SH-SY5Y (cell line): ENCODE measurements at regions not wholly inside any gene's neighbourhood (a gene's known extent, or its start where the extent isn't known, plus 50 kb on each side); places are given as distances from the start of the nearest gene placed in this dataset.

Source experiments
- GATA2 ChIP-seq: IDR thresholded peaks from 2 replicates; pipeline ENCODE4 v1.6.1; 2011; ENCODE audit warnings: mild to moderate bottlenecking, low read depth, low read length
- GATA3 ChIP-seq: IDR thresholded peaks from 2 replicates; pipeline ENCODE4 v1.6.1; 2011; ENCODE audit warnings: low read depth, mild to moderate bottlenecking, low read length, moderate library complexity

DNA sequence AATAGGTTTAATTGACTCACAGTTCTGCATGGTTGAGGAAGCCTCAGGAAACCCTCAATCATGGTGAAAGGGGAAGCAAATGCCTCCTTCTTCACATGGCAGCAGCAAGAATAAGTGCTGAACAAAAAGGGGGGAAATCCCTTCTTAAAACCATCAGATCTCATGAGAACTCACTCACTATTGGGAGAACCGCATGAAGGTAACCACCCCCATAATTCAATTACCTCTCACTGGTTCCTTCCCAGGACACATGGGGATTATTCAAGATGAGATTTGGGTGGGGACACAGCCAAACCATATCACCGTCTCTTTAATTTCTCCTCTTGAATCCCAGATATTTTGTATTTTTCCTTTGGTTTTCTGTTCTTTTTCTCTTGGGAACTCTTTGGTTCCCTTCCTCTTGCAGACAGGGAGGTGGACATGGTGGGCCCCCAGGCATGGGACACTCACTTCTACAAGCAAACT, 223.6 kb downstream of the TBXT start:
- TF ChIP-seq GATA3 (no peak), GATA2 (no peak)

DNA sequence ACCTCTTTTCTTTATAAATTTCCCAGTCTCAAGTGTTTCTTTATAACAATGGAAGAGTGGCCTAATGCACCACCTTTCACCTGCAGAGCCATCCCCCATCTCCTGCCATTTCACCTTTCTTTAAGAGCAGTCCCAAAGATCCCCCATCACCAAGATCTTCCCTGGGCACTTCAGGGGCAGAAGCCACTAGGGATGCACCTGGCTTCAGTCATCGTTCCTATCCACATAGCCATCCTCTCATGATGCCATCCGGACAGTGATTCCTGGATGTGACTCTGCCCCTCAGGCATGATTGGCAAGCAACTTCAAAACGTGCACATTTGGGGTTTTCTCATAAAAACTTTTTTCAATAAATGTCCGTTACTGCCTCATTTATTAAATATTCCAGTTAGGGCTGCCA, 225.9 kb downstream of the TBXT start:
- TF ChIP-seq GATA2 (no peak), GATA3 (no peak)

DNA sequence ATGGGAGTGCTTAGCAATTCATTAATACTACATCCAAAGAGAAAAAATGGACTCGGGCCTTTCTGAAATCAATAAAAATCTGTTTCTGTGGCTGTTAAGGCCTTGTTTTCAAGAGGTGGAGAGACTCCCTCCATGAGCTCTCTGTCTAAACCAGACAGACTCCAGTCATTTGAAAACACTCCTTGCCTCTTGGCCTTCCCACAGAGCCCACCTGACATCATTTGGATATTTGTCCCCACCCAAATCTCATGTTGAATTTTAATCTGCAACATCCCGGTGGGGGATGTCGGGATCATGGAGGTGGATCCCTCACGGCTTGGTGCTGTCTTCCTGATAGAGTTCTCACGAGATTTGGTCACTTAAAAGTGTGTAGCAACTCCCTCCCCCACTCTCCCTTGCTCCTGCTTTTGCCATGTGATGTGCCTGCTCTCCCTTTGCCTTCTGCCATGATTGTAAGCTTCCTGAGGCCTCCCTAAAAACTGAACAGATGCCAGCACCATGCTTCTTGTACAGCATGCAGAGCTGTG, 226.3 kb downstream of the TBXT start:
- TF ChIP-seq GATA2 (no peak), GATA3 (no peak)

DNA sequence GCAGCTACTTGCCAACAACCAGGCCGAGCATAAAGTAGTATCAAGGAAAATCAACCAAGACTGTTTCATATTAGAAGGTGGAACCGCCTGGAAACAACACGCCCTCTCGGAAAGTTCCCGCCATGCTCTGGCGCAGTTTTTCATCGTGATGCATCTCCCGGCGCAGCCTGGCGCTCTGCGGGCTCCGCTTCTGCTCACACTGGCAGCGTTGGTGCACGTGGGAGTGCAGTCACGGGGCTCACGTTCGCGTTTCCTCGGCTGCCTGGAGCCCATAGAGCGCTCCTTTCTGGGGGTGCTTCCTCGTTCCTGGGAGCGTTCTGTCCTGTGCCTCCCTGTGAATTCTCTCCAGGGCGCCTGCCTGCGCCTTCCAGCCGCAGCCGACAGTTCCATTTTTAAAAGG, 227.3 kb downstream of the TBXT start:
- no peak for TF ChIP-seq GATA2
- TF ChIP-seq GATA3: no peak

DNA sequence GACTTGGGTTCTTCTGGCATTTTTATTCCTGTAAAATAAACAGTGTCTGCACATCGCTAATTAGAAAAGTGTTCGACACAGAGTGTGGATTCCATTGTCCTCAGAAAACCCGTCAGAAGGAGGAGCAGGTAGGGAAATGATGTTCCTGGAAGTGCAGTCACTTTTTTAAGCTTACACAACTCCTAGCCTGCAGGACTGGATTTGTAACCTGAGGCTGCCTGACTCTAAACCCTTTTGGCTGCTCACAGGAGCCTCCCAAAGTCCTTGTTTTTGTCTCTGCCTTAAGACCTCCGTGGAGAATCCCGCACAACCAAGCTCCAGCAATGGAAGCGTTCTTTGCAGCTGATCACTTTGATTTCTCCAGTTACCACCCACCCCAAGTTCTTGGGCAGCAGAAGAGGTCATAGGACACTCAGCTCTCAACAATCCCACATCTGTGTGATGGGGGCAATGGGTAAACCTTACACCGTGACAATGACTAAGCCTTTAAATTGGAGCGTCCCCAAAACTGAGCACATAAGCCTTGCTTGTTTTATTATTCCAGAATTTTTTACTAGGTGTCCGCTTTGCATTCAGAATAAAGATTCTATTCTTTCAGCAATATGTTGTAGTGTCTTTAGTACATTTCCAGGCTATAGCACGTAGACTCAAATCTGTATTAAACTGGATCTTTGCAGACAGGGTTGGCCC, 227.9 kb downstream of the TBXT start:
- TF ChIP-seq GATA2 (no peak), GATA3 (no peak)

DNA sequence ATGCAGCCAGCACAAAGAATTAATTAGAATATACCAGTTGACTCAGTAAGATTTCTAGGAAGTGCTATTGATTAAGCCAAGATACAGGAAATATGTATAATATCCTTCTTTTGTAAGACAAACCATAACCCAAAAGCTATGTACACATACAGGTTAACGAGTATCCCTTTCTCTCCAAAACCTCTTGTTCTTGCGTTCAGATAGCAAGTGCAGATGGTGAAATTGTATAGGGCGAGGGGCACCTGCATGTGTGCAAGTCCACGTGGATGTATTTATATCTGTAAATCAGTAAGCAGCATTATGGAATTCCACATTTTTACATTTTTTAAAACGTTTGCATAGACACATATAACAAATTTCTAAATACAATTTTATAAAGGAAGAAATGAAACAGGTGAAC, 228.6 kb downstream of the TBXT start:
- no peak for TF ChIP-seq GATA2
- no peak for TF ChIP-seq GATA3

DNA sequence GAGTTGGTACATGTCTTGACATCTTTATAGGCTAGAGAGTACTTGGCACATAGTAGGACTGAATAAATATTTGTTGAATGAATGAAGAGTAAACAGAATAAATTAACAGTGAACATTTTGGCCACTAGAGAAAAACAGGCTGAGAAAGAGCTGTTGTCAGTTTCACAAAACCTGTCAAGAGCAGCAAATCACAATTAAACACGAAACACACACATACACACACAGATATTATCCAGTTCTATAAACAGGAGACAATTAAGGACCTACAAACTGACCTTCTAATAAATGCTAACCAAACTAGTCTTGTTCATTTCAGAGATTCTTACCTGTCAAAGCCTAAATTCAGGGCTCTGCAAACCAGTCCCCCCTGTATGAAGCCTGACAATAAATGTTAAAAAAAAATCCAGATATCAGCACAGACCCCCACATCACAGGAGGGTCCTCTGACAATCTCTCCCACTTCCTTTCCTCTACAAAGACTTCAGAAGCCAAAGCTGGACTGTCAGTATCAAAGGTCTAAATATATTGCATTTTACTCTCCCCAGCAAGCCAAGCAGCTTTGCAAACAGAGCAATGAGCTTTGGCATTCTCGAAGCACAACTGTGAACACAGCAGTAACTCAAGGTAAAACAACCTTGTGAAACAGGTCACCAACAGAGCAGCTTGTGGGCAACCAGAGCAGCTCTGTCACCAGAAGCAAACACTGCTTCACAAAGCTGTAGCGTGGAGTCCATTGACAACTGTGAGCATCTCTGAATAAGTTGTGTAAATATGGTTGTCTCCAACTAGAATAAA, 229.9 kb downstream of the TBXT start:
- TF ChIP-seq GATA3 (no peak), GATA2 (no peak)

DNA sequence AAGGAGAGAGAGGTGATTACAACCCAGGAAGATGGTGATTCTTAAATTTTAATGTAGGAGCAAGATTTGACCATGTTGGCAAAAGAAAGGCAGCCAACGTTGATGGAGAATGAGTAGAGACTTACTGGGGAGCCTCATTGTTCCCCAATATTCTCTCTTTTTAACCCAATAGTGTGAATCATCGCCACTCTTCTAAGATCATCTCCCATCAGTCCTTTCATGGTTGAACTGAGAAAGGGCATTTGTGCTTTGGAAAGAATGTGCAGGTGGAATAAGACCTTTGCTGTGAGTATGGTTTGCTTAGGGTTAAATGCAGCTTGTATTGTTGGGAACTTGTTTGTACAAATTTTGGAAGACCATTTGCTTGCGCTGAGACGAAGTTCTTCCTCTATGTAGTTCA, 231.0 kb downstream of the TBXT start:
- TF ChIP-seq GATA2: no peak
- TF ChIP-seq GATA3: no peak

DNA sequence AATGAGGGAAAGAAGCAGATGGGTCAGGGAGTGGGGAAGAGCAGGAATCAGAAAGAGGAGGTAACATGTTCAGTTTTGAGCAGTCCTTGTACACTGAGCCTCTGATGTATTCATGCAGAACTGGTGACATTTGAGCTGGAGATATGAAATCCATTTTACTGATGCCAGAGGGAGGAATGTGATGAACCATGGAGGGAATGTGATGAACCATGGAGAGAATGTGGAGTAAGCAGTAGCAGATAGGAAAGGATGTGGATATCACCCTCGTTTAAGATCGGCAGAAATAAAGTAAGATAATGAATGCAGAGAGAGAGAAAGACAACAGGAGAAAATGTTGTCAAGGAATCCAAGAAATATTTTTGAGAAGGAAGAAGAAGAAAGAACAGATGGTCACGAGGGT, 231.6 kb downstream of the TBXT start:
- no peak for TF ChIP-seq GATA3
- no peak for TF ChIP-seq GATA2

DNA sequence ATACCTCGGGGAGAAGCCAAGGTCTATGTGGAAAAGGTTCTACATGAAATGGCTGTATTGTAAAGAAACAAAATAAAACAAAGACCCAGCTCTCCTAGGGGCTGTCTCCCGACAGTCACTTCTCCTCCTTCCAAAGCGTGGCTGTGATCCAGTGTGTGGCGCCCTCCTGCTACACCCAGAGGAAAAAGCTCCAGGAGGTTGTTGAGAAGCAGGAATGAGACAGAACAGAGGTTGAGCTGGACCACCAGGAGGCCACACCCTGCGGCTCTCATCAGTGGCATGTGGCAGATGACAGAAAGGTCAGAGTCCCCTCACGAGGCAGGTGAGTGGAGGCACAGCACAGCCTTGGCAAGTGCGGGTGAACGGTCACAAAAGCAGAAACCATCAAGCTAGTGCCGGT, 236.0 kb downstream of the TBXT start:
- TF ChIP-seq GATA2 (no peak), GATA3 (no peak)

DNA sequence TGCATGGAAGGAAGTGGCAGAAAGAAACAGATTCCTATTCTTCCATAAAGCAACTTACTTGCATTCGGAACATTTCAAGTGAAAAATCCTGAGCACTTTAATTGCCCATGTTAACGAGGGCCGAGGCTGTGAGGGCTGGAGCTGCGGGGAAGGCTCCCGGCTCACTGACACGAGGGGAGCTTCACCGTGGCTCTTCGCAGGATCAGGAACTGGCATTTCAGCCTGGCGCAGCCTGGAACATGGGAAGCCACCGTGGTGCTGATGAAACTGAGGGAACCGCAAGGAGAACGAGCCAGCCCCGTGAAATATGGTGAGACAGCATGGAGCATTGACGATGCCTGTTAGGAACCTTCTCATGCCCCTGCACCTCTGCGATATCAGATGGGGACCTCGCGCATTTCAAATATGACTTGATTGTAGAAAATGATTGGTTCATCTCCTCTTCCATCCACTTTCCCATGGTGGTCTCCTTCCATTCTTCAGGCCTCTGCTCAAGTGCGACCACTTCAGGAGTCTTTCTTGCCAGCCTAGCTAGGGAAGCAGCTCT, 236.9 kb downstream of the TBXT start:
- TF ChIP-seq GATA3: no peak
- no peak for TF ChIP-seq GATA2

DNA sequence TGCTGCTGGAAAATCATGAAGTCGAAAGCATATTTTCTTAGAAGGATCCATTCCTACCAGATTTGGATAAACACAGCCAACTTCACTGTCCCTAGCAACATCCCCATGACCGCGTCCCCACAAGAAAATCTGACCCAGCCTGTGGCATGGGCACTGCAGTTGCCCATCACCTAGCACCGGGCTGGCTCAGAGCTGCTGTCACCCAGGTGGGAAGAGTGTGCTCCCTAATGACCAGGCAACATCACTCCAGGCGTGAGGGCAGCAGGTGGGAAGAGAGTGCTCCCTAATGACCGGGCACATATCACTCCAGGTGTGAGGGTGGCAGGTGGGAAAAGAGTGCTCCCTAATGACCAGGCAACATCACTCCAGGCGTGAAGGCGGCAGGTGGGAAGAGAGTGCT, 238.0 kb downstream of the TBXT start:
- no peak for TF ChIP-seq GATA2
- TF ChIP-seq GATA3: no peak

DNA sequence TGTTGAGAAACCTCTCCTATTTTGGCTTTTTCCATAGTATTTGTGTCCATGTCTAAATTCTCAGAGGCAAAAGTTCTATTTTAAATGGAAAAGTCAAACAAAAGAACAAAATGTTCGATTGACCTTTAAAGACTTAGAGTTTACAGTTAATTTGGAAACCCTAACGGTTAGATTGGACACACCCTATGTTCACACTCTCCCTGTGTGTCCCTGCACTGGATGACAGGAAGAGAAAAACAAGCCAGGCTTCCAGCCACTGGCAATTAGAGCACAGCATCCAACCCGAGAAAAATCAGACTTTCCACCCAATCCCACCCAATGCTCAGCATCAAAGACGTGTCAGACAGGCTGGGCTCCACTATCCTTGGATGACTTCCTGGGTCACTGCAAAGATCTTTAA, 241.3 kb downstream of the TBXT start:
- TF ChIP-seq GATA2 (no peak), GATA3 (no peak)

DNA sequence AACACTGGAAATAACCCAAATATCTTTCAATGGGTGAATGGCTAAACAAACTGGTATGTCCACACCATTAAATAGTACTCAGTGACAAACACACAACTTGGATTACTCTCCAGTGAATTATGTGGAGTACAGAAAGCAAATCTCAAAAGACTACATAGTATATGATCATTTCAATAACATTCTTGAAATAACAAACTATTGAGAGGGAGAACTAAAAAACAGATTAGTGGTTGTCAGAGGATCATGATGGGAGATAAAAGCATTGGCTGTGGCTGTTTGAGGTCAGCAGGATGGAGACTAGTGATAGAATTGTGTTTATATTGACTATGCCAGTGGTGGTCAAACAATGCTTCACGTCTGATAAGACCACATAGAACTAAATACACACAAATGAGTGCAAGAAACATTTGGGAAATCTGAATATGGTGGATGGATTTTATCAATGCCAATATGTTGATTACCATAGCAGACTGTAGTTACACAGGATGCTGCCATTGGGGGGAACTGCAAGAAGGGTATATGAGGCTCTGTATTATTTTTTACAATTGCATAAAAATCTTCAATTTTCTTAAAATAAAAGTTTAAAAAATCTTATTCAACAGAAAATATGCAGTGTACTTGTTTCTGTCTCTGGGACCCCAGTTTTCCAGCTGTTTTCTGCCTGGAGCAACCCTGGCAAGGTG, 242.0 kb downstream of the TBXT start:
- no peak for TF ChIP-seq GATA3
- no peak for TF ChIP-seq GATA2

DNA sequence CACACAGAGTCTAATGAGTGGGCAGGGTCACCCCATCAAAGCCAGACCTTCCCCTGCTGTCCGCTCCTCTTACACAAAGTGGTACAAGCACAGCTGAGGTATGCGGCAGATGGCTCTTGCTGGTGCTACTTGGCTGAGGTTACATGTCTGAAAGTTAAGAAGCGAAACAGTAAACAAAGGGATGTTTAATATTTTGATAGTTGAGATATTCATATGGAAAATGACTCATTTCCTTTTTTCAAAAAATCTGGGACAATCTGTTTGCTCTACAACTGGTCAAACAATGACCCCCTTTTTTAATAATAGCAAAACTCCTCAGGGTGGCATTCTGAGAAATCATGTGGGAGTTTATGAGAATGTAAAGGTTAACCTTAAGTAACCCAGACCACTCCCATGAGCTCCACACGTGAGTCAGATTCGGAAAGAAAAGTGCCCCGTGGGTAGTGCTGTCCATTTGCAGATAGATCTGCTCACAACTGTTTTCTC, 245.3 kb downstream of the TBXT start:
- TF ChIP-seq GATA2 (no peak), GATA3 (no peak)
